Loucy (cell line): ENCODE measurements at regions not wholly inside any gene's neighbourhood (a gene's known extent, or its start where the extent isn't known, plus 50 kb on each side); places are given as distances from the start of the nearest gene placed in this dataset.

Source experiments
- H2AFZ ChIP-seq: fragments of 200-600 bp; sonication (generic); 2 replicates; pipeline ENCODE4 v1.6.0; 2016; ENCODE audit warnings: antibody characterized with exemption, mild to moderate bottlenecking, low read length, moderate library complexity
- H3F3A ChIP-seq: fragments of 200-600 bp; 2 replicates; pipeline ENCODE4 v1.6.0; 2016; ENCODE audit warnings: antibody characterized with exemption, low read depth, mild to moderate bottlenecking
- H3K27me3 ChIP-seq: fragments of 200-600 bp; sonication (generic); 2 replicates; pipeline ENCODE4 v1.6.1; 2014; ENCODE audit warnings: low read length, mild to moderate bottlenecking; ENCODE audit not compliant: insufficient read depth, poor library complexity, severe bottlenecking
- H3K36me3 ChIP-seq: fragments of 200-600 bp; sonication (generic); 2 replicates; pipeline ENCODE4 v1.6.1; 2016; ENCODE audit warnings: low read length; ENCODE audit not compliant: insufficient read depth
- H3K4me1 ChIP-seq: fragments of 200-600 bp; sonication (generic); 2 replicates; pipeline ENCODE4 v1.5.1; 2014; ENCODE audit warnings: low read length, mild to moderate bottlenecking; ENCODE audit not compliant: insufficient read depth, poor library complexity, severe bottlenecking
- H3K4me2 ChIP-seq: fragments of 200-600 bp; sonication (generic); 2 replicates; pipeline ENCODE4 v1.6.0; 2014; ENCODE audit warnings: antibody characterized with exemption, low read length, low read depth, mild to moderate bottlenecking; ENCODE audit not compliant: poor library complexity, severe bottlenecking
- H3K4me3 ChIP-seq: fragments of 200-600 bp; sonication (generic); 2 replicates; pipeline ENCODE4 v1.5.1; 2014; ENCODE audit warnings: low read length, mild to moderate bottlenecking, mixed read lengths; ENCODE audit not compliant: poor library complexity, severe bottlenecking
- H3K79me2 ChIP-seq: fragments of 200-600 bp; sonication (generic); 2 replicates; pipeline ENCODE4 v1.6.1; 2014; ENCODE audit warnings: low read length; ENCODE audit not compliant: insufficient read depth
- H3K9ac ChIP-seq: fragments of 200-600 bp; sonication (generic); 2 replicates; pipeline ENCODE4 v1.6.0; 2014; ENCODE audit warnings: mild to moderate bottlenecking, low read depth, low read length, moderate library complexity; ENCODE audit not compliant: poor library complexity, severe bottlenecking
- H3K9me2 ChIP-seq: fragments of 200-600 bp; sonication (generic); replicated peaks from 2 replicates; pipeline ENCODE4 v1.6.1; 2016; ENCODE audit warnings: low read depth, low read length, mixed read lengths
- H3K9me3 ChIP-seq: fragments of 200-600 bp; sonication (generic); 2 replicates; pipeline ENCODE4 v1.6.1; 2014; ENCODE audit warnings: mild to moderate bottlenecking, antibody characterized with exemption, low read length, low read depth; ENCODE audit not compliant: insufficient read depth
- H4K20me1 ChIP-seq: fragments of 200-600 bp; sonication (generic); 2 replicates; pipeline ENCODE4 v1.6.0; 2014; ENCODE audit warnings: antibody characterized with exemption, low read length, mild to moderate bottlenecking; ENCODE audit not compliant: insufficient read depth, poor library complexity, severe bottlenecking
- EZH2phosphoT487 ChIP-seq: fragments of 200-600 bp; IDR thresholded peaks from 2 replicates; pipeline ENCODE4 v1.6.1; 2018; ENCODE audit warnings: antibody characterized with exemption, mild to moderate bottlenecking, moderate library complexity, borderline replicate concordance
- TF ChIP-seq, protein P1 (sequence below): fragments of 200-600 bp; sonication (generic); conservative IDR thresholded peaks from 2 replicates; pipeline ENCODE4 v1.5.1; 2014; ENCODE audit warnings: mild to moderate bottlenecking, antibody characterized with exemption, low read length

DNA sequence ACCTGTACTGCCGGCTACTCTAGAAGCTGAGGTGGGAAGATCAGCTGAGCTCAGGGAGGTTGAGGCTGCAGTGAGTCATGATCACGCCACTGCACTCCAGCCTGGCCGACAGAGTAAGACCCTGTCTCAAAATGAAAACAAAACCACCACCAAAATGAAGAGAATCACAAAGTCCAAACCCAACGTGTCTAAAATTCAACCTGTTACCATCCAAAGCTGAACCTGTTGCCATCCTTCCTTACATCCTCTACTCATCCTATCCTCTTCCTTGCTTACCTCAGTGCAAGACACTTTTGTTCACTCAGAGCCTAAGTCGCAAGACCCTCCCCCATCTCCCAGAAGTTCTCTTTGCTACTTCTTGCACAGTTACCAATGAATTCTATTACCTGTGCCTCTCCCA is 299.7 kb downstream of the ATP23 start:
- Histone ChIP-seq H4K20me1 (no peaks in the 10 kb centered on the region), H2AFZ (no peak overlapping the region), H3K9me3 (no peaks in the 10 kb centered on the region), H3K36me3 (no peaks in the 10 kb centered on the region), H3F3A (no peaks in the 10 kb centered on the region), H3K9ac (no peak overlapping the region), H3K4me1 (no peaks in the 10 kb centered on the region), H3K9me2 (no peaks in the 10 kb centered on the region), H3K4me3 (no peak overlapping the region), H3K27me3 (no peaks in the 10 kb centered on the region), H3K4me2 (no peak overlapping the region), H3K79me2 (no peaks in the 10 kb centered on the region)
- no peak for TF ChIP-seq EZH2phosphoT487
- TF ChIP-seq, protein P1, sequence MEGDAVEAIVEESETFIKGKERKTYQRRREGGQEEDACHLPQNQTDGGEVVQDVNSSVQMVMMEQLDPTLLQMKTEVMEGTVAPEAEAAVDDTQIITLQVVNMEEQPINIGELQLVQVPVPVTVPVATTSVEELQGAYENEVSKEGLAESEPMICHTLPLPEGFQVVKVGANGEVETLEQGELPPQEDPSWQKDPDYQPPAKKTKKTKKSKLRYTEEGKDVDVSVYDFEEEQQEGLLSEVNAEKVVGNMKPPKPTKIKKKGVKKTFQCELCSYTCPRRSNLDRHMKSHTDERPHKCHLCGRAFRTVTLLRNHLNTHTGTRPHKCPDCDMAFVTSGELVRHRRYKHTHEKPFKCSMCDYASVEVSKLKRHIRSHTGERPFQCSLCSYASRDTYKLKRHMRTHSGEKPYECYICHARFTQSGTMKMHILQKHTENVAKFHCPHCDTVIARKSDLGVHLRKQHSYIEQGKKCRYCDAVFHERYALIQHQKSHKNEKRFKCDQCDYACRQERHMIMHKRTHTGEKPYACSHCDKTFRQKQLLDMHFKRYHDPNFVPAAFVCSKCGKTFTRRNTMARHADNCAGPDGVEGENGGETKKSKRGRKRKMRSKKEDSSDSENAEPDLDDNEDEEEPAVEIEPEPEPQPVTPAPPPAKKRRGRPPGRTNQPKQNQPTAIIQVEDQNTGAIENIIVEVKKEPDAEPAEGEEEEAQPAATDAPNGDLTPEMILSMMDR: no peak

DNA sequence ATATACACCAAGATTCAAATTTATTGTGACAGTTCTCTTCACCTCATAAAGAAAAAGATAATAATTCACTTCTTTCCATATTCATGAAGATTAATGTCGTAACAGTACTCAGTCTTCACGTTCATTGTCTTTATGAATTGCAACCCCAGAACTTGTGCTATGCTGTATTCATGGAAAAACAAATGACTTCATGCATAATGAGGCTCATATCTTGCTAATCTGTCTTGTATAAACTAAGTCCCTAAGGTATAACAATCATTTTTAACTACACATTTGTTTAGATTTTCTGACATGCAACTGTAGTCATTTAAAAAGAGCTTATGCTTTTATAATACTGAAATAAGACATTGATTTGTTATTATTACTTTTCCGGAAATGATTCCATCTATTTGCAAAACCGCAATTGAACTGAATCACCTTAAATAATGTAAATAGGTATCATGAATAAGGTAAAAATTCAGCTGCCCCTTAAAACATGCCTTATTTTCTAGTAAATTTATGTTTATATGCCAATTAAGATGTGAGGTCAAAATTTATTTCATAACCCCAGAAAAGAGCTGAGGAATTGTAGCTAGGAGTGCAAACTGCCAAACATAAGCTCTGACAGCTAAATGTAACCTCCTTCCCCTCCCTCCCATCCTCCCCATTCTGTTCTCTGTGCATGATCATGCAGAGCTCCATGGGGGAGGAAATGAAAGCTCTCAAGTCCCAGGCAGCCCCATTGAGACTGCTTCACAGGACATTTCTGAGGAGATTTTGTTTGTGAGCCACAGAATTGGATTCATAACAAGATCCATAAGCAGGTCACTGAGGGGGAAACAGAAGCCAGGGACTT is 301.6 kb downstream of the ATP23 start:
- no peaks in the 10 kb centered on the region for H4K20me1 ChIP-seq
- no peaks in the 10 kb centered on the region for H3K36me3 ChIP-seq
- no peak overlapping the region for H3K9ac ChIP-seq
- H3K4me3 ChIP-seq: no peak overlapping the region
- no peak overlapping the region for H3K4me2 ChIP-seq
- no peaks in the 10 kb centered on the region for H3K4me1 ChIP-seq
- no peaks in the 10 kb centered on the region for H3F3A ChIP-seq
- no peaks in the 10 kb centered on the region for H3K9me3 ChIP-seq
- TF ChIP-seq, protein P1: no peak
- TF ChIP-seq EZH2phosphoT487: no peak
- H3K27me3 ChIP-seq: no peaks in the 10 kb centered on the region
- H2AFZ ChIP-seq: no peak overlapping the region
- H3K79me2 ChIP-seq: no peaks in the 10 kb centered on the region
- no peaks in the 10 kb centered on the region for H3K9me2 ChIP-seq

DNA sequence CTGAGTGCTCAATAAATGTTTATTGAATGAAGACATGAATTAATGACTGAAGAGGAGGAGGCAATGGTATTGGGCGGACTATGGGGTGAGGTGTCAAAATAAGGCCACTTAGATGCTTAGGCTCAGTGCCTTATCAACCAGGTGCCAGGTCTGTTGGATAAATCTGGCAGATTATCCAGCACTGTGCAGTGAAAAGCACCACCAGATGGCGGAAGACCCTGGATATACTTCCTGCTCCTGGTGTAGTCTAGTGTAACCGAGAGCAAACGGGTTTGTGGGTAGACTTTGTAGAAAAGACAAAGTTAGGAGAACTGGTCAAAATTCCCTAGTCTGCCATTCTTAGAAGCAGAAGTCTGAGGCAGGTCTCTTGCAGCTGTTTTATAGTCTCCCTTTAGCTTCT is 306.3 kb downstream of the ATP23 start:
- no peaks in the 10 kb centered on the region for H3K9me2 ChIP-seq
- TF ChIP-seq, protein P1: peak; percentile 23; the same call in 1 of the 2 replicates
- TF ChIP-seq EZH2phosphoT487: no peak
- no peak overlapping the region for H3K9ac ChIP-seq
- H3F3A ChIP-seq: no peaks in the 10 kb centered on the region
- no peaks in the 10 kb centered on the region for H3K27me3 ChIP-seq
- no peak overlapping the region for H2AFZ ChIP-seq
- no peaks in the 10 kb centered on the region for H3K36me3 ChIP-seq
- H3K4me3 ChIP-seq: no peak overlapping the region
- no peaks in the 10 kb centered on the region for H3K9me3 ChIP-seq
- H3K79me2 ChIP-seq: no peaks in the 10 kb centered on the region
- H3K4me2 ChIP-seq: no peak overlapping the region
- H3K4me1 ChIP-seq: no peaks in the 10 kb centered on the region
- H4K20me1 ChIP-seq: no peaks in the 10 kb centered on the region
